ENCODE measurements at regions not wholly inside any gene's neighbourhood (a gene's known extent, or its start where the extent isn't known, plus 50 kb on each side); places are given as distances from the start of the nearest gene placed in this dataset.

DNA sequence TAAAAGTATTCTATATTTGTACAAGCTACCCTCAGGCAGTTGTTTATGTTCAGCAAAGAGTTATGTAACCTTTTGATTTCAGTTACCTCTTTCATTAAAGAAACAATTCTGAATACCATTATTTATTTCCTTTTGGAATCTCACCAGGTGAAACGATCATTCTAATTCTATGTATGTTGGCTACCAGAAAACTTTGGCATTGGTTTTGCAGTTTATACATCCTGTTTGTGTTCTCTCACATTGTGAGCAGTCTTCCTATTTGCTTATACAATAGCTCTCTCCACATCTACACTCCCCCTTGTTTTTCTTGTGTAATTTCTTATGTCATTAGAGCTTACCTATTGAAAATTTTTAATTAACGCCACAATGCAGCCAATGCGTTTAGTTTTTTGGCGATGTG, 276.0 kb upstream of the MPDZ start:
- H2BK12ac ChIP-seq (ENCODE audit: low read length in 2 of 2): no peak overlapping the region
- H3K4me2 ChIP-seq (ENCODE audit: low read length, poor library complexity, severe bottlenecking): no peak overlapping the region
- no peaks in the 10 kb centered on the region for H3K36me3 ChIP-seq (ENCODE audit: control insufficient read depth in 1 of 2, insufficient read depth in 2 of 2, low read depth in 1 of 2, low read length in 2 of 2)
- no peak overlapping the region for H4K8ac ChIP-seq (ENCODE audit: low read length)
- H3K4me3 ChIP-seq (ENCODE audit: insufficient read depth in 1 of 2, low read depth in 1 of 2, low read length in 2 of 2): no peak overlapping the region
- no peak overlapping the region for H3K18ac ChIP-seq (ENCODE audit: low read depth in 1 of 2, low read length in 2 of 2)
- no peak overlapping the region for H2BK15ac ChIP-seq (ENCODE audit: low read depth, poor library complexity, severe bottlenecking)
- H3K27ac ChIP-seq (ENCODE audit: low read length, poor library complexity, severe bottlenecking): no peak overlapping the region
- H2AK5ac ChIP-seq (ENCODE audit: low read length, severe bottlenecking): no peak overlapping the region
- no peaks in the 10 kb centered on the region for H3K4me1 ChIP-seq (ENCODE audit: control insufficient read depth, insufficient read depth, low read depth, low read length)
- no peak overlapping the region for H3K23ac ChIP-seq (ENCODE audit: low read length in 2 of 2)
- H3K14ac ChIP-seq (ENCODE audit: low read length in 2 of 2): no peak overlapping the region
- no peak overlapping the region for H3K9ac ChIP-seq (ENCODE audit: low read length)
- no peaks in the 10 kb centered on the region for H3K79me1 ChIP-seq (replicated peaks; ENCODE audit: low read length, poor library complexity, severe bottlenecking)
- no peak overlapping the region for H3K4ac ChIP-seq (ENCODE audit: low read depth in 1 of 2, low read length in 2 of 2)
- DNase-seq: no peak
- 100% methylated on average over 2 of the region's 4 CpGs for WGBS
- H3K27me3 ChIP-seq (ENCODE audit: control insufficient read depth in 1 of 2, insufficient read depth in 1 of 2, low read length in 2 of 2): no peaks in the 10 kb centered on the region
- H4K91ac ChIP-seq (ENCODE audit: low read length): no peak overlapping the region
- no peak overlapping the region for H2BK120ac ChIP-seq (ENCODE audit: low read depth, low read length)
- H3K9me3 ChIP-seq (ENCODE audit: control insufficient read depth, low read length): no peaks in the 10 kb centered on the region
- H2BK5ac ChIP-seq (ENCODE audit: low read depth, low read length, poor library complexity, severe bottlenecking): no peak overlapping the region
- H2AFZ ChIP-seq (ENCODE audit: low read depth, low read length): no peak overlapping the region

DNA sequence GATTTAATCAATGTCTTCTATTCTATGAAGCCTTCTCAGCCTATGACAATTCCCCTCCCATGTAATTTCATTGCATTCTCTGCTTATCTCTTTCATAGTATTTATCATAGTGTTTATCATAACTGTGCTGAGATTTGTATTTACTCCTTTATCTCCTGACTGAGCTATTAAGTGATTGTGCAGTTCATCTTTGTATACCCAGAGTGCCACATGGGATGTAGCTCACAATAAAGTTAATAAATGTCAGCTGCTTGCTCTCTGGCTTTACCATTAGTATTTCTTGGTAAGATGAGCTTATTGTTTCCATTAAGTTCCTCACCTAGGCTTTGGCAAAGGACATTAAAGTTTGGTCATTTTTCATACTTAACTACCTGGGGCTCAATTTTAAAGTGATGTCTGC, 275.1 kb upstream of the MPDZ start:
- DNase-seq: no peak
- Histone ChIP-seq H3K4me2 (ENCODE audit: low read length, poor library complexity, severe bottlenecking) (no peak overlapping the region), H2AK5ac (ENCODE audit: low read length, severe bottlenecking) (no peak overlapping the region), H3K36me3 (ENCODE audit: control insufficient read depth in 1 of 2, insufficient read depth in 2 of 2, low read depth in 1 of 2, low read length in 2 of 2) (no peaks in the 10 kb centered on the region), H2BK120ac (ENCODE audit: low read depth, low read length) (no peak overlapping the region), H2BK15ac (ENCODE audit: low read depth, poor library complexity, severe bottlenecking) (no peak overlapping the region), H3K9ac (ENCODE audit: low read length) (no peak overlapping the region), H3K27ac (ENCODE audit: low read length, poor library complexity, severe bottlenecking) (no peak overlapping the region), H3K18ac (ENCODE audit: low read depth in 1 of 2, low read length in 2 of 2) (no peak overlapping the region), H3K27me3 (ENCODE audit: control insufficient read depth in 1 of 2, insufficient read depth in 1 of 2, low read length in 2 of 2) (no peaks in the 10 kb centered on the region), H2BK12ac (ENCODE audit: low read length in 2 of 2) (no peak overlapping the region), H3K9me3 (ENCODE audit: control insufficient read depth, low read length) (no peaks in the 10 kb centered on the region), H2AFZ (ENCODE audit: low read depth, low read length) (no peak overlapping the region), H4K8ac (ENCODE audit: low read length) (no peak overlapping the region), H3K23ac (ENCODE audit: low read length in 2 of 2) (no peak overlapping the region), H3K4me1 (ENCODE audit: control insufficient read depth, insufficient read depth, low read depth, low read length) (no peaks in the 10 kb centered on the region), H4K91ac (ENCODE audit: low read length) (no peak overlapping the region), H3K79me1 (replicated peaks; ENCODE audit: low read length, poor library complexity, severe bottlenecking) (no peaks in the 10 kb centered on the region), H2BK5ac (ENCODE audit: low read depth, low read length, poor library complexity, severe bottlenecking) (no peak overlapping the region), H3K4ac (ENCODE audit: low read depth in 1 of 2, low read length in 2 of 2) (no peak overlapping the region), H3K14ac (ENCODE audit: low read length in 2 of 2) (no peak overlapping the region), H3K4me3 (ENCODE audit: insufficient read depth in 1 of 2, low read depth in 1 of 2, low read length in 2 of 2) (no peak overlapping the region)

DNA sequence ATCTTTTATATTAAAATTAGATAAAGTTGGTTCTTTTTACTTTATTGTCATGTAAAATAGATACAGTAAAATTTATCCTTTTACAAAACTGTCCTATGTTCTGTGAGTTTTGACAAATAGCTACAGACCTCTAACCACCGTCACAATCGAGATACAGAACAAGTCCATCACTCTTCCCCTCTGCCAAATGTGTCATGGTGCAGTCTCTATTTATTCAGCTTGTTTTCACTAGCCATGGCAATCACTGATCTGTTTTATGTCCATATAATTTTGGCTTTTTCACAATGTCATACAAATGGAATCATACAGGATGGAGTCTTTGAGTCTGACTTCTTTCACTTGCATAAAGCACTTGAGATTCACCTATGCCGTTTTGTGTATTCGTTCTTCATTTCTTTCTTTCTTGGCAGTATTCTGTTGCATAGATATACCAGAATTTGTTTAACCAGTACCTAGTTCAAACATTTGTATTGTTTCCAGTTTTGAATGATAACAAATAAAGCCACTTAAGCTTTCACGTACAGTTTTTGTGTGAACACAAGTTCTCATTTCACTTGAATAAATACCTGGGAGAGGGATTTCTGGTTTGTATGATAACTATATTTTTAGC, 273.2 kb upstream of the MPDZ start:
- no peak overlapping the region for H2AFZ ChIP-seq (ENCODE audit: low read depth, low read length)
- H3K4ac ChIP-seq (ENCODE audit: low read depth in 1 of 2, low read length in 2 of 2): no peak overlapping the region
- 90% methylated on average over 4 of the region's 5 CpGs for WGBS
- H2BK5ac ChIP-seq (ENCODE audit: low read depth, low read length, poor library complexity, severe bottlenecking): no peak overlapping the region
- H3K14ac ChIP-seq (ENCODE audit: low read length in 2 of 2): no peak overlapping the region
- H3K4me3 ChIP-seq (ENCODE audit: insufficient read depth in 1 of 2, low read depth in 1 of 2, low read length in 2 of 2): no peak overlapping the region
- H3K36me3 ChIP-seq (ENCODE audit: control insufficient read depth in 1 of 2, insufficient read depth in 2 of 2, low read depth in 1 of 2, low read length in 2 of 2): no peaks in the 10 kb centered on the region
- H4K8ac ChIP-seq (ENCODE audit: low read length): no peak overlapping the region
- no peak overlapping the region for H3K27ac ChIP-seq (ENCODE audit: low read length, poor library complexity, severe bottlenecking)
- no peak overlapping the region for H3K4me2 ChIP-seq (ENCODE audit: low read length, poor library complexity, severe bottlenecking)
- H3K9me3 ChIP-seq (ENCODE audit: control insufficient read depth, low read length): no peaks in the 10 kb centered on the region
- no peak overlapping the region for H3K9ac ChIP-seq (ENCODE audit: low read length)
- no peak for DNase-seq
- no peak overlapping the region for H2BK12ac ChIP-seq (ENCODE audit: low read length in 2 of 2)
- no peaks in the 10 kb centered on the region for H3K79me1 ChIP-seq (replicated peaks; ENCODE audit: low read length, poor library complexity, severe bottlenecking)
- H2BK120ac ChIP-seq (ENCODE audit: low read depth, low read length): no peak overlapping the region
- no peaks in the 10 kb centered on the region for H3K4me1 ChIP-seq (ENCODE audit: control insufficient read depth, insufficient read depth, low read depth, low read length)
- H3K27me3 ChIP-seq (ENCODE audit: control insufficient read depth in 1 of 2, insufficient read depth in 1 of 2, low read length in 2 of 2): no peaks in the 10 kb centered on the region
- H2AK5ac ChIP-seq (ENCODE audit: low read length, severe bottlenecking): no peak overlapping the region
- H4K91ac ChIP-seq (ENCODE audit: low read length): no peak overlapping the region
- no peak overlapping the region for H3K23ac ChIP-seq (ENCODE audit: low read length in 2 of 2)
- H3K18ac ChIP-seq (ENCODE audit: low read depth in 1 of 2, low read length in 2 of 2): no peak overlapping the region
- no peak overlapping the region for H2BK15ac ChIP-seq (ENCODE audit: low read depth, poor library complexity, severe bottlenecking)

DNA sequence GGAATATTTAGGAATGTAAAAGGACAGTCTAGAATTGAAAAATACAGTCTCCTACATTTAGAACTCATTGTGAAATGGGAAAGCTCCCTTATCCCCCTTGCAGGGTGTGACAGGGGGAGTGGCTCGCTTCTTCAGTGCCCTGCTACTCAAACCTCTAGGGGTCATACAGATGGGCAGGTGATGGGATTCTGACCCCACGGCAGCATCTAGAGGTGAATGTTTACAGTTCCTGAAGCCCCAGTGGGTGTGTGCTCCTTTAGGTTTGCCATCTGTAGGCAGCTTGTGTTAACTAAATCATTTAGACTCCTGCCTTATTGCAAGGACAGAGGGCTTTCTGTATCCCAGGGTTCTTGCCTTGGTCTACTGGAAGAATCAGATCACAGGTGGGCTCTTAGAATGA, 271.0 kb upstream of the MPDZ start:
- Histone ChIP-seq H2AFZ (ENCODE audit: low read depth, low read length) (no peak overlapping the region), H3K14ac (ENCODE audit: low read length in 2 of 2) (no peak overlapping the region), H3K4me2 (ENCODE audit: low read length, poor library complexity, severe bottlenecking) (no peak overlapping the region), H3K9ac (ENCODE audit: low read length) (no peak overlapping the region), H3K4me1 (ENCODE audit: control insufficient read depth, insufficient read depth, low read depth, low read length) (no peaks in the 10 kb centered on the region), H2BK5ac (ENCODE audit: low read depth, low read length, poor library complexity, severe bottlenecking) (no peak overlapping the region), H3K79me1 (replicated peaks; ENCODE audit: low read length, poor library complexity, severe bottlenecking) (no peaks in the 10 kb centered on the region), H3K23ac (ENCODE audit: low read length in 2 of 2) (no peak overlapping the region), H2BK12ac (ENCODE audit: low read length in 2 of 2) (no peak overlapping the region), H4K8ac (ENCODE audit: low read length) (no peak overlapping the region), H3K18ac (ENCODE audit: low read depth in 1 of 2, low read length in 2 of 2) (no peak overlapping the region), H3K9me3 (ENCODE audit: control insufficient read depth, low read length) (no peaks in the 10 kb centered on the region), H2BK120ac (ENCODE audit: low read depth, low read length) (no peak overlapping the region), H3K27ac (ENCODE audit: low read length, poor library complexity, severe bottlenecking) (no peak overlapping the region), H3K27me3 (ENCODE audit: control insufficient read depth in 1 of 2, insufficient read depth in 1 of 2, low read length in 2 of 2) (no peaks in the 10 kb centered on the region), H3K36me3 (ENCODE audit: control insufficient read depth in 1 of 2, insufficient read depth in 2 of 2, low read depth in 1 of 2, low read length in 2 of 2) (no peaks in the 10 kb centered on the region), H4K91ac (ENCODE audit: low read length) (no peak overlapping the region), H2AK5ac (ENCODE audit: low read length, severe bottlenecking) (no peak overlapping the region), H3K4me3 (ENCODE audit: insufficient read depth in 1 of 2, low read depth in 1 of 2, low read length in 2 of 2) (no peak overlapping the region), H2BK15ac (ENCODE audit: low read depth, poor library complexity, severe bottlenecking) (no peak overlapping the region), H3K4ac (ENCODE audit: low read depth in 1 of 2, low read length in 2 of 2) (no peak overlapping the region)
- DNase-seq: no peak
- 81% methylated on average over 2 of the region's 2 CpGs for WGBS
